Panc1 (cell line): ENCODE measurements at regions not wholly inside any gene's neighbourhood (a gene's known extent, or its start where the extent isn't known, plus 50 kb on each side); places are given as distances from the start of the nearest gene placed in this dataset.

Experiments used
- CTCF ChIP-seq: fragments of 450-650 bp; IDR thresholded peaks from 2 replicates; pipeline ENCODE4 v1.5.1; 2017; ENCODE audit warnings: mild to moderate bottlenecking
- POLR2AphosphoS5 ChIP-seq: IDR thresholded peaks from 2 replicates; pipeline ENCODE4 v1.6.1; 2012; ENCODE audit warnings: mild to moderate bottlenecking, low read depth, low read length, moderate library complexity
- REST ChIP-seq, 2 experiments: IDR thresholded peaks; 2 replicates each; pipeline ENCODE4 v1.6.1; 2011 to 2012; ENCODE audit warnings: low read depth in 2 of 2, control low read depth in 1 of 2, low read length in 1 of 2, mild to moderate bottlenecking in 1 of 2, moderate library complexity in 1 of 2; ENCODE audit not compliant: insufficient read depth in 1 of 2
- TCF7L2 ChIP-seq: IDR thresholded peaks from 2 replicates; pipeline ENCODE4 v1.6.1; 2011; ENCODE audit warnings: mild to moderate bottlenecking, low read depth, low read length, inconsistent platforms

- TF ChIP-seq POLR2AphosphoS5 (no peak), CTCF (no peak), TCF7L2 (peak; percentile 79), REST (IDR thresholded peaks at IDR 0.05; ENCODE audit: insufficient read depth in 1 of 2, low read depth in 2 of 2, low read length in 1 of 2) (no peak)
These were observed 77.3 kb upstream of the NR2F2 start for GRCh38 chr15:96253006-96253747.
